Uterus (tissue), 2 donors: ENCODE measurements at regions not wholly inside any gene's neighbourhood (a gene's known extent, or its start where the extent isn't known, plus 50 kb on each side); places are given as distances from the start of the nearest gene placed in this dataset.

Experiments used
- POLR2A ChIP-seq, 2 donors: fragments of 450-650 bp; IDR thresholded peaks; one replicate each; pipeline ENCODE4 v1.6.1; 2016; ENCODE audit warnings: antibody characterized with exemption in 2 of 2, mild to moderate bottlenecking in 1 of 2, moderate library complexity in 1 of 2
- TF ChIP-seq, protein P1 (sequence below), 4 experiments: fragments of 200-600 bp in 2 of 4; fragments of 450-650 bp in 2 of 4; sonication (generic) in 2 of 4; IDR thresholded peaks; one replicate each; pipeline ENCODE4 v1.5.1; 2016 to 2019; ENCODE audit warnings: antibody characterized with exemption in 4 of 4, mild to moderate bottlenecking in 2 of 4, moderate library complexity in 1 of 4

DNA sequence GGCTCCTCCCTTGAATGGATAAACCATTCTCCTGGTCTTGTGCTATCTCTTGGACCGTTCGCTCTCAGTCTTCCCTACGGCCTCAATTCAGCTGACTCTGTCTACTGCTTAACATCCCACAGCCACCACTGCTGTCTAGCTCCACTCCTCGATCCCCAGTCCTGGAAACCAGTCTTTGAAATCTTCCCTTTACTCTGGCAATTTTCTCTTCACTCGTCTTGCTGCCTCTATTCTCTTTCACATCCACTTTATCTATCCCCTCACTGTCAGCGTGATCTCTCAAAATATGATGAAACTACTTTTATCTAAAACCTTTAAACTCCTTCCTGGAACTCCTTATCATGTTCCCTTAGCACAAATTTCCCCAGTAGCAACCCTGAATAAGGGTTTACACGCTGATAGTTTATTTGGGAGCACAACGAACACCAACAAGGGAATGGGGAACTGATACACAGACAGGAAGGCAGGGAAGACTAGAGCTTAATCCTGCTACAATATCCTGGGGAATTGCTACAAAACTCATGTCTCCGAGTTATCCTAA, 131.6 kb upstream of the SAMSN1 start:
- TF ChIP-seq, protein P1, sequence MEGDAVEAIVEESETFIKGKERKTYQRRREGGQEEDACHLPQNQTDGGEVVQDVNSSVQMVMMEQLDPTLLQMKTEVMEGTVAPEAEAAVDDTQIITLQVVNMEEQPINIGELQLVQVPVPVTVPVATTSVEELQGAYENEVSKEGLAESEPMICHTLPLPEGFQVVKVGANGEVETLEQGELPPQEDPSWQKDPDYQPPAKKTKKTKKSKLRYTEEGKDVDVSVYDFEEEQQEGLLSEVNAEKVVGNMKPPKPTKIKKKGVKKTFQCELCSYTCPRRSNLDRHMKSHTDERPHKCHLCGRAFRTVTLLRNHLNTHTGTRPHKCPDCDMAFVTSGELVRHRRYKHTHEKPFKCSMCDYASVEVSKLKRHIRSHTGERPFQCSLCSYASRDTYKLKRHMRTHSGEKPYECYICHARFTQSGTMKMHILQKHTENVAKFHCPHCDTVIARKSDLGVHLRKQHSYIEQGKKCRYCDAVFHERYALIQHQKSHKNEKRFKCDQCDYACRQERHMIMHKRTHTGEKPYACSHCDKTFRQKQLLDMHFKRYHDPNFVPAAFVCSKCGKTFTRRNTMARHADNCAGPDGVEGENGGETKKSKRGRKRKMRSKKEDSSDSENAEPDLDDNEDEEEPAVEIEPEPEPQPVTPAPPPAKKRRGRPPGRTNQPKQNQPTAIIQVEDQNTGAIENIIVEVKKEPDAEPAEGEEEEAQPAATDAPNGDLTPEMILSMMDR (IDR thresholded peaks at IDR 0.05) = no peak
- TF ChIP-seq POLR2A (IDR thresholded peaks at IDR 0.05) = no peak
